ENCODE measurements at regions not wholly inside any gene's neighbourhood (a gene's known extent, or its start where the extent isn't known, plus 50 kb on each side); places are given as distances from the start of the nearest gene placed in this dataset.
A peak's percentile ranks its signal among the peaks of the same experiment; 100 is the strongest.
"Not testable (repeated sequence)": the region's sequence is repeated elsewhere in the genome, so short reads cannot be mapped to it uniquely, and the experiment has no call there.

- DNase-seq (ENCODE audit: low read depth) = no peak
- H3K4me3 ChIP-seq (ENCODE audit: low read length) = no peak overlapping the region
- no peak for TF ChIP-seq CTCF (IDR thresholded peaks at IDR 0.05; ENCODE audit: insufficient read depth, low read depth, low read length, missing control alignments)
These were observed 373.3 kb upstream of the EDIL3 start for GRCh38 chr5:84758008-84758407.

- no peak for DNase-seq (ENCODE audit: low read depth)
- no peak for TF ChIP-seq CTCF (IDR thresholded peaks at IDR 0.05; ENCODE audit: insufficient read depth, low read depth, low read length, missing control alignments)
These were observed 368.1 kb upstream of the EDIL3 start for GRCh38 chr5:84752780-84753179.

GRCh38 chr5:84748313-84748712 lies 363.6 kb upstream of the EDIL3 start:
- TF ChIP-seq CTCF (IDR thresholded peaks at IDR 0.05; ENCODE audit: insufficient read depth, low read depth, low read length, missing control alignments) = no peak
- DNase-seq (ENCODE audit: low read depth) = no peak
- H3K4me3 ChIP-seq (ENCODE audit: low read length) = no peak overlapping the region

More at GRCh38 chr5:84752780-84753179, 368.1 kb upstream of the EDIL3 start:
- H3K4me3 ChIP-seq (ENCODE audit: low read length) = no peak overlapping the region

DNA sequence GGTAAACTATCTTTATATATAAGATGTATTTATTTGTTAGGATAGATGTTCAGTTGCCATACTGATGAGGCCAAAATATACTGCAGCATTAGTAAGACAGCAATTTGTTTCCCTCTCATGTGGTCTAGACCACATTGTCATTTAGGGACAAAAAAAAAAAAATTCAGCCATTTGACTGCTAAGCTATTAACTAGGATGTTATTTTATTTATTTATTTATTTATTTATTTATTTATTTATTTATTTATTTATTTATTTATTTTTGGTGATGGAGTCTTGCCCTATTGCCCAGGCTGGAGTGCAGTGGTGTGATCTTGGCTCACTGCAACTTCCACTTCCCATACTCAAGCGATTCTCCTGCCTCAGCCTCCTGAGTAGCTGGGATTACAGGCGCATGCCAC lies 361.6 kb upstream of the EDIL3 start:
- DNase-seq (ENCODE audit: low read depth); H3K4me3 ChIP-seq (ENCODE audit: low read length): not testable (repeated sequence)

- no peak for TF ChIP-seq CTCF (IDR thresholded peaks at IDR 0.05; ENCODE audit: insufficient read depth, low read depth, low read length, missing control alignments)
- DNase-seq (ENCODE audit: low read depth) = no peak
- H3K4me3 ChIP-seq (ENCODE audit: low read length) = no peak overlapping the region
These were observed 356.4 kb upstream of the EDIL3 start for GRCh38 chr5:84741056-84741455.

- DNase-seq (ENCODE audit: low read depth) = peak; percentile 45
- no peak for TF ChIP-seq CTCF (IDR thresholded peaks at IDR 0.05; ENCODE audit: insufficient read depth, low read depth, low read length, missing control alignments)
These were observed 344.6 kb upstream of the EDIL3 start for GRCh38 chr5:84729326-84729725.

GRCh38 chr5:84727708-84728107 lies 343.0 kb upstream of the EDIL3 start:
- DNase-seq (ENCODE audit: low read depth) = no peak
- H3K4me3 ChIP-seq (ENCODE audit: low read length) = no peak overlapping the region
- TF ChIP-seq CTCF (IDR thresholded peaks at IDR 0.05; ENCODE audit: insufficient read depth, low read depth, low read length, missing control alignments) = no peak

More at GRCh38 chr5:84729326-84729725, 344.6 kb upstream of the EDIL3 start:
- H3K4me3 ChIP-seq (ENCODE audit: low read length) = no peak overlapping the region
